ENCODE measurements at regions not wholly inside any gene's neighbourhood (a gene's known extent, or its start where the extent isn't known, plus 50 kb on each side); places are given as distances from the start of the nearest gene placed in this dataset.

GRCh38 chr3:22007368-22007767 is 256.4 kb upstream of the ZNF385D start:
- WGBS (ENCODE audit: extremely low coverage, insufficient read length, low lambda C conversion rate) = no CpG with 5 or more reads among the region's 2 CpGs
- no peaks in the 10 kb centered on the region for H3K27me3 ChIP-seq (ENCODE audit: insufficient read depth, low read length)
- H3K14ac ChIP-seq (ENCODE audit: insufficient read depth, low read length) = no peak overlapping the region
- H2AK5ac ChIP-seq (ENCODE audit: insufficient read length, low read length) = no peak overlapping the region
- H4K5ac ChIP-seq (ENCODE audit: insufficient read length, low read depth, low read length) = no peak overlapping the region
- H3K9ac ChIP-seq (ENCODE audit: extremely low read depth, insufficient read length, low read length) = no peak overlapping the region
- H3K79me1 ChIP-seq (ENCODE audit: insufficient read depth, low read depth, low read length, poor library complexity, severe bottlenecking) = no peaks in the 10 kb centered on the region
- no peaks in the 10 kb centered on the region for H3K23me2 ChIP-seq (ENCODE audit: insufficient read length, low read depth, low read length, poor library complexity, severe bottlenecking)
- Mint-ChIP-seq H3K9me3 (no peaks in the 10 kb centered on the region), H3K4me1 (no peaks in the 10 kb centered on the region), H3K36me3 (ENCODE audit: insufficient read depth in 1 of 3, low read depth in 3 of 3) (no peaks in the 10 kb centered on the region), H3K4me3 (no peak overlapping the region), H3K27me3 (ENCODE audit: low read depth) (no peaks in the 10 kb centered on the region), H3K27ac (no peak overlapping the region)
- no peak overlapping the region for H2BK20ac ChIP-seq (ENCODE audit: low read depth, low read length, poor library complexity, severe bottlenecking)
- H3K23ac ChIP-seq (ENCODE audit: insufficient read length, low read depth, low read length) = no peak overlapping the region
- DNase-seq = no peak
- H3K27ac ChIP-seq (ENCODE audit: insufficient read length, low read depth, low read length) = no peak overlapping the region
- H3K79me2 ChIP-seq (ENCODE audit: insufficient read depth, low read length) = no peaks in the 10 kb centered on the region
- H3K18ac ChIP-seq (ENCODE audit: insufficient read length, low read depth, low read length) = no peak overlapping the region
- no peak overlapping the region for H4K91ac ChIP-seq (ENCODE audit: insufficient read length, low read depth, low read length)
- H2BK12ac ChIP-seq (ENCODE audit: insufficient read length, low read depth, low read length) = no peak overlapping the region
- H4K20me1 ChIP-seq (ENCODE audit: control insufficient read depth, insufficient read depth, insufficient read length) = no peaks in the 10 kb centered on the region
- H2BK5ac ChIP-seq (ENCODE audit: insufficient read length, low read length) = no peak overlapping the region
- no peak overlapping the region for H3K56ac ChIP-seq (ENCODE audit: insufficient read length, low read depth, low read length)
- H3K4me2 ChIP-seq (ENCODE audit: insufficient read depth, insufficient read length, low read length) = no peak overlapping the region
- no peak overlapping the region for H2BK15ac ChIP-seq (ENCODE audit: low read depth, low read length)
- H4K8ac ChIP-seq (replicated peaks; ENCODE audit: insufficient read length, low read depth, low read length) = no peak overlapping the region
- H3K4ac ChIP-seq (ENCODE audit: low read depth, low read length) = no peak overlapping the region
- H3T11ph ChIP-seq (ENCODE audit: low read length) = no peak overlapping the region
- no peaks in the 10 kb centered on the region for H3K4me1 ChIP-seq (ENCODE audit: insufficient read depth, low read length)
- no peaks in the 10 kb centered on the region for H3K9me3 ChIP-seq (ENCODE audit: control insufficient read depth, low read depth, low read length)
- no peak for TF ChIP-seq CTCF (conservative IDR thresholded peaks at IDR 0.05)
- no peak overlapping the region for H2BK120ac ChIP-seq (ENCODE audit: low read depth, low read length, poor library complexity, severe bottlenecking)
- no peak overlapping the region for H2AFZ ChIP-seq (ENCODE audit: low read length)
